HG03378 (cell line): ENCODE measurements at regions not wholly inside any gene's neighbourhood (a gene's known extent, or its start where the extent isn't known, plus 50 kb on each side); places are given as distances from the start of the nearest gene placed in this dataset.

Source experiments
- ATAC-seq: cut with Tn5 transposase; IDR thresholded peaks from one replicate; pipeline ENCODE4 v1.9.1; 2021; ENCODE audit warnings: mild to moderate bottlenecking, moderate library complexity; ENCODE audit not compliant: unreplicated experiment

GRCh38 chr1:208874915-208875314, 630.7 kb upstream of the PLXNA2 start:
- ATAC-seq, result no peak

GRCh38 chr1:208879022-208879421, 634.8 kb upstream of the PLXNA2 start:
- ATAC-seq, result no peak

- ATAC-seq, result no peak
Observed at GRCh38 chr1:208880433-208881100, 636.4 kb upstream of the PLXNA2 start.

- ATAC-seq, result no peak
Observed at GRCh38 chr1:208885060-208885459, 640.9 kb upstream of the PLXNA2 start.

GRCh38 chr1:208885650-208886049, 641.5 kb upstream of the PLXNA2 start:
- no peak for ATAC-seq

GRCh38 chr1:208888376-208888775, 644.2 kb upstream of the PLXNA2 start:
- ATAC-seq, result no peak

GRCh38 chr1:208892147-208892546, 648.0 kb upstream of the PLXNA2 start:
- no peak for ATAC-seq

GRCh38 chr1:208893251-208893650, 649.1 kb upstream of the PLXNA2 start:
- ATAC-seq, result no peak

- no peak for ATAC-seq
Observed at GRCh38 chr1:208895181-208895580, 651.0 kb upstream of the PLXNA2 start.

- ATAC-seq, result no peak
Observed at GRCh38 chr1:208895820-208896219, 651.6 kb upstream of the PLXNA2 start.

GRCh38 chr1:208896768-208897167, 652.6 kb upstream of the PLXNA2 start:
- ATAC-seq, result no peak

GRCh38 chr1:208899438-208899837, 655.3 kb upstream of the PLXNA2 start:
- ATAC-seq, result no peak

GRCh38 chr1:208903251-208903905, 659.2 kb upstream of the PLXNA2 start:
- ATAC-seq, result no peak

- ATAC-seq, result no peak
Observed at GRCh38 chr1:208907790-208908189, 663.6 kb upstream of the PLXNA2 start.

- no peak for ATAC-seq
Observed at GRCh38 chr1:208909011-208909984, 665.1 kb upstream of the PLXNA2 start.

GRCh38 chr1:208910161-208910560, 666.0 kb upstream of the PLXNA2 start:
- no peak for ATAC-seq

GRCh38 chr1:208917281-208917680, 666.2 kb upstream of the CAMK1G start:
- ATAC-seq, result no peak

GRCh38 chr1:208917723-208918122, 665.8 kb upstream of the CAMK1G start:
- no peak for ATAC-seq

GRCh38 chr1:208918160-208918559, 665.4 kb upstream of the CAMK1G start:
- ATAC-seq, result no peak

GRCh38 chr1:208919371-208919770, 664.1 kb upstream of the CAMK1G start:
- no peak for ATAC-seq

- no peak for ATAC-seq
Observed at GRCh38 chr1:208921259-208921658, 662.3 kb upstream of the CAMK1G start.

GRCh38 chr1:208923456-208923855, 660.1 kb upstream of the CAMK1G start:
- no peak for ATAC-seq
